Ecto neural progenitor cell (in vitro differentiated cells): ENCODE measurements at regions not wholly inside any gene's neighbourhood (a gene's known extent, or its start where the extent isn't known, plus 50 kb on each side); places are given as distances from the start of the nearest gene placed in this dataset.
"Not testable (repeated sequence)": the region's sequence is repeated elsewhere in the genome, so short reads cannot be mapped to it uniquely, and the experiment has no call there.

Source experiments
- DNase-seq: peaks from one replicate; pipeline ENCODE4 v3.0.0-alpha.2; 2018; ENCODE audit warnings: low spot score

DNA sequence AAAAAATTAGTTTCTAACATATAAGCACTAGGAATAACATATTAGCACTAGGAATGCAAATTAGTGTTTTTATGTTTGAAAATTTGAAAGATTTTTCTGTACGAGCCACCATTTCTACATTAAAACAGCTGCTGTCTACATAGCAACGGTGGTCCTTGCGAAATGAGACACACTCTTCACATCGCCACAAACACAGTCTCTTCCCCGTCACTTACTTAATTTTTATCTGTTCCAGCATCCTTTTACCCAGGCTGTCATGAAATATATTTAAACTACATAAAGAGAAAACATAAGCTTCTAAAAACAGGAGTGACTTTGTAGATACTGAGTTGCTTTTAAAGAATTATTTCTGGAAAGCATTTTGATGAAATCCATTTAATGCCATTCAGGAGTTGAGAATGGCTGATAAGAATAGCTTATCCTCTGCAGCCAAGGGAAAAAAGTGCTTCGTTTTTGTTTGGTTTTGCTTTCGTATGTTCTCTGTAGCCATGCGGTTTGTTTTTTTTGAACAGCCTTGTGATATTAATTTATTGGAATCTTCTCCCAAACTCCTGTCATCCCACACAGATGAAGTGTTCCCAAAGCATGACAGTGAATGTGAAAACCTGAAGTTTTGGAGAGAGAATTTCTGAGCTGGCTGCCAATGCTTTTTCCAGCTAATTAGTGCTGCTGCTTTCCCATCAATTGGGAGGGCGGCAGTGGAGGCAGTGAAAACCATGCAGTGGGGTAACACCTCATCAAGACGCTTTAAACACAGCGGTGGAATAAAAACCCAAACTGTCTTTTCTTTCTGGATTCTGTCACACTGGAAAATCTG lies 603.7 kb upstream of the ADARB2 start:
- no peak for DNase-seq

GRCh38 chr10:2335626-2336025 lies 598.3 kb upstream of the ADARB2 start:
- no peak for DNase-seq

DNA sequence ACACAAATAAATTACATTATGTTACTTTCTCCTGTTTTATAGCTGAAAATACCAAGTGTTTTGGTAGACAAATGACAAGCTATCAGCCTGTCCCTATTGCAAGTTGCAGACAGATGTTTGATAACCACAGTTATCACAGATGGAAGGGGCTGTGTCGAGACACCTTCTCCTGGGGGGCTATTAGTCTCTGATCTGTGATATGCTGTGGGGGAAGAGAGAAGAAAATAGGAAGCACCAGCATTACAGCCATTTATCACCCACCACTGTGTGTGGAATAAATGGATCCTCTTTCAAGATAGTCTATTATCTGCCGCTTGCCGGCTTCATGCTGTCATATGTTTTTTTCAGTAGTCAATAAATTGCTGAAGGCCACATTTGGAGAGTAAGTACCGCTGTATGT lies 597.2 kb upstream of the ADARB2 start:
- no peak for DNase-seq

DNA sequence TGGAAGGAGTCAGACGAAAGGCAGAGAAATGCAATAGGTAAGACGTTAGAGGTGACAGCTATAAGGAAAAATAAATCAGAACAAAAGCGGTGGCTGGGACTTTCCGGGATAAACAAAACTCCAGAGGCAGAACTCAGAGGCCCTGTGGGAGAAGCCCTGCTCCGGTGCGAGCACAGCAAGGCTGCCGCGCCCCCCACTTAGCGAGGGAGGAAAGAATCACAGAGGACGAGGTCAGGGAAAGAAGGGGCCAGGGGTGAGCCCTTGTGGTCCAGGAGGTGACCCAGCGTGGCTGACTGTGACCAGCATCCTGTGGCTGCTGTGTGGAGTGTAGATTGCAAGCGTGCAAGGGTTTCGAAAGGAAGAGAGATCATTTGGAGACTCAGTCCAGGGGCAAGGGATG lies 591.8 kb upstream of the ADARB2 start:
- DNase-seq = no peak

DNA sequence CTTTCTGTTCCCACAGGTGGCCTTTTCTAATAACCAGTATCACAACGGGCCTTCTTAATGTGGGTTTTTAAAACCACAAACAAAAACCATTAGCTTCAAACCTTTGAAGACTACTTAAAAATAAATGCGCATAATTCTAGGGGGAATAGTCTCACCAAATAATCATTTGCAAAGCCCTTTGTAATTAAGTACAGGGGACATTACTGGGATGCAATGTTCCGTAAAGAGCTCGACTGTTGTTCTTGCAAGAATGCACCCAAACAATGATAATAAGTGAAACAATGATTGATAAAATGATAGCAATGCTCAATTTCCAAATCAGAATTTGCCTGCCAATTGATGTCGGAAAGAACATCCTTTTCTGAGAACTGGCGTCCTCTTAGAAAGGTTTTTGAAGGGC lies 589.1 kb upstream of the ADARB2 start:
- DNase-seq = no peak

- DNase-seq = not testable (repeated sequence)
These were observed 577.7 kb upstream of the ADARB2 start for GRCh38 chr10:2315045-2315485.

DNA sequence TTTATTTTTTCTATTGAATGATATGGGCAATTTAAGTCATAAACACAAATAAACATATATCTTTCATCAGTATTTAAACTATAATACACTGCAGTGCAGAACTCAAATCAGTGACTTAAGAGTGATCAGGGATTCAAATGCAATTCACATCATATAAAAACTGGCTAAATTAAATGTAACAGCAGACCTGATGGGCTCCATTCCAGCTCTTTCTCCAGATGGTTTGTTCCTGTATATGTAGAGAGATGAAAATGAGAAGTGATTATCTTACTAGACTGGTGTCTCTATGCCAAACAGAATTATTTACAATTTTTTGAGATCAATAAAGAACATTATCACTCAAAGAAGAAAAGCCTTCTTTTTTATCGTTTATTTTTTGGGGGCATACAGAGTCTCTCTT lies 568.8 kb upstream of the ADARB2 start:
- DNase-seq = no peak

DNA sequence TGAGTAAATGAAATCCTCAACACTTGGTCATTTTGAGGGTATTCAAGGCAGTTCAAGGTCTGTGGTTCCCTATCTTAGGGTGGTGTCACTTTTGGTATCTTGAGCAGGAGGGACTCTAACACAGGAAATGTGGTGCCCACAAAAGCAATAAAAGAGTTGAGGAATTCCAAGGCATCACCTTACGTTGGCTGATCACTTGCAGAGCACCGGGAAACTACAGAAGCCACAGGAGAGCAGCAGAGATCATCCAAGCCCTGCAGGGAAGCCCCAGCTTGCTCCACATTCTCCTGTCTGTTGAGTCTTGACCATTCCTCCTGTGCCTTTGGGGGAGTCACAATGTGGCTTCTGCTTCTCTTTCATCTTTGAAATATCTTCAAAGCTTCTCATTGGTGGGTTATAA lies 565.8 kb upstream of the ADARB2 start:
- DNase-seq = no peak

DNA sequence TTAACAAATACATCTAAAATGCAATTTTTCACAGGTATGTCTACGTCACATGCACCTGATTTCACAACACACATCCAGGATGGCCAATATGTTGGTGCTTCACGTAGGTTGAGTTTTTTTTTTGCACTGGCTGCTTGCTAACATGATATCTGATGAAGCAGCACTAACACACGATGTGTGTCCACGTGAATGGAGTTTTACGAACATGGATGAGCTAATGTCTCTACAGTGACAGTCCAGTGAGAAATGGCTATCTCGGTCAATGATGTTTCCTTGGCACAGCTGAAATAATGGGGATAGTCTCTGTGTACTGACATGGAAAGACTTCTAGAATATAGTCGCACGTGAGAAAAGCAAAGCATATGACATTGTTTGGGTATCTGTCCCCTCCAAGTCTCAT lies 563.9 kb upstream of the ADARB2 start:
- no peak for DNase-seq

DNA sequence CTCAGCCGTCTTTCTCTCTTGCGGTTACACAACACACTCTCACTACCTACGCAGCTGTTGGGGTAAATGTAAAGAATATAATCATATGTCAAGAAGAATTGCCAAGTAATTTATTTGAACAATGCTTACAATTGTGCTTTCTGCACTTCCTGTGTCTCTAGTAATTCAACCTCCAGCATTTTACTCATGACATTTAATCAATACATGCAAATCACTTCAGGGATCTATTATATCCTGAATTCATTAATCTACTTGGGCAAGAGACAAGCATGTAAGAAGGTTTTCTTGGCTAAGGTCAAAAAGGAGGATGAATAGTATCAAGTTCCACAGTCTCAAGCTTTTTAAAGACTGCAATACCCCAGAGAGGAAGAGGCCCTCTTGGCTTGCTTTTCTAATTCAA lies 562.9 kb upstream of the ADARB2 start:
- no peak for DNase-seq

GRCh38 chr10:2296179-2296891 lies 559.0 kb upstream of the ADARB2 start:
- no peak for DNase-seq

- no peak for DNase-seq
These were observed 557.4 kb upstream of the ADARB2 start for GRCh38 chr10:2294739-2295138.

DNA sequence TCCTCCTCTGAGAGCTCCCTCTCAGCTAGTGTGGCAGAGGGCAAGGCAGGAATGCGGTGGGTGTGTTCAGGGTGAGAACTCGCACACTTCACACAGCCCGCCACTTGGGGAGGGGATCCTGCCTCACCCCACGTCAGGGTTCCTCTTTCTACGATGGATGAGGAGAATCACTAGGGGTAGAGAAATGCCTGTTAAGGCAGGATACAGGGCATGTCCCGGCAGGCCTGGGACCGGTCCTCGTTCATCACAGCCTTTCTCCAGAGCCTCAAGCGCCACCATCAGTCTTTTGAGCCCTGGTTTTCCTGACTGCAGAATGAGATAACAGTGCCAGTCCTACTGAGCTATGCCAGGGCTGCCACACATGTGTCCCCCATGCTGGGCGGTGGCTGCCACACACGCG lies 546.7 kb upstream of the ADARB2 start:
- DNase-seq = no peak

DNA sequence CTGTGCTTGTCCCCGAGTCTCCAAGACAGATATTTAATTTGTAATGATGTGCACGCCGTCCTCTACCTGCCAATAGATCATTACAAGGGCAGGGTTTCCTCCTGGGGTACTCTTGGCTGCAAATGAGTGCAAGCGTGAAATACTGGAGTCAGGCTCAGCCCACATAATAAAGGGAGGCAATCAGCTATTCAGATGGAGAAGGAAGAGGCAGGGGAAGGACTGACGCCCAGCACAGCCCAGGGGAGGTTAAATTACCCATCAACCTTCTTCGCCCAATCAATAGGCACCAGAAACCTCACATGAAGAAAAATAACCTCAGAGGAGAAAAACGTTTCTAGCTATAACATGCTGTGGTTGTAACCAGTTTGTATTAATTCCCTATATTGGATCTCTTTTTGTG lies 544.9 kb upstream of the ADARB2 start:
- no peak for DNase-seq

DNA sequence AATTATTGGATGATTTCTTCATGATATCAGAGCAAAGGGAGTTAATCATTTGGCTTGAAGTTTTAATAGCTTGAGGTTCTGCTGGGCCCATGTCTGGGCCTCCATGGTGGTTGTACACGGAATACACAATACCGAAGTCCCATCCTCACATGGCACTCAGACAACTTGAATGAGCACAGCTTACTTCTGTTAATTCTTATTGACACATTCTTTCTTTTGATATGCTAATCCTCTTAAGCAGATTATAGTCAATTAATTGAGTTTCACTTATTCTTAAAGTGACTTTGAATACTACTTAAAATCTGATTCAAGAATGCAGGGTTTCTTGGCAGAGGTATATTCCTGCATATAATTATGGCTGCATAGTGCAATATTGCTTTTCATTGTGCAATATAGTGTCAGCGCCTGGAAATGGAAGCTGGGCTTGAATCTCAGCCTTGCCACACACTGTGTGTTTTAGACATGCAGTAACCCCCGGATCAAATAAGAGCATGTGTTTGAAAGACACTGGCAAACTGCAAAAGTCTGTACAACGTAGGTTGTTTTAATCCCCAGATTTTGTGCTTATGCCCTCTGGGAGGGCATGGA lies 543.5 kb upstream of the ADARB2 start:
- DNase-seq = no peak

GRCh38 chr10:2279711-2280110 lies 542.4 kb upstream of the ADARB2 start:
- DNase-seq = no peak

DNA sequence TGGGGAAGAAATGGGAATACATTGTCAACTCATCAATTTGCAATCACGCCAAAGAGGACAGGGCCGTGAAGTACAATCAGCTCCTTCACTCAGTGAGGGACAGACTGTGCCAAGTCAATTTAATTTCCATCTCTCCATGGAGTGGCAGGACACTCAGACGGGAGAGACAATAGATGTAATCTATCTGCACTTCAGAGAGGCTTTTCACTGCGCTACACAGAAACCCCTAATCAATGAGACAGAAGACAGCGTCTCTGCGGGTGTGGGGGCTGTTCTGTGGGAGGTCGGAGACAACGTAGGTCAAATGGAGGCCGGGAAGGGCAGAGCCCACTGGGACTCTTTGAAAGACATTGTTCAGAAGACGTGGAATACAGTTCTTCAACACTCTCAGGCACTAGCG lies 541.0 kb upstream of the ADARB2 start:
- DNase-seq = no peak

GRCh38 chr10:2263561-2263960 lies 526.2 kb upstream of the ADARB2 start:
- no peak for DNase-seq

DNA sequence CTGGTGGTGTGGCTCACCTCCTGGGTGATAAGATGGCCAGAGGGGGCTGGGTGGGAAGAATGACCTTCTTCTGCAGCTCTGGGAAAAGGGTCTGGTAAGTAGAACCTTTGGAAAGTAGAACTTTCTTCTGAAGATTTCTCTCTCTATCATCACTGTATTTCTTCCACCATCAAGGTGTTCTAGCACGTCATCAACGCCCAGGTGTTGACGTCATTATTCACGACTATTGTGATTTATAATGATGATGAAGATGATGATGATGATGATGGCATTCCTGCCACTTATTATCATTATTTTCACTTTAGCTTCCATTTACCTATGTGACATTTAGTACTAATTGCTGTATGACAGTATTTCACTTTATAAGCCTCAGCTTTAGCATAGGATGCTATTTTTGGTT lies 525.6 kb upstream of the ADARB2 start:
- no peak for DNase-seq

- DNase-seq = no peak
These were observed 525.0 kb upstream of the ADARB2 start for GRCh38 chr10:2262333-2262732.

DNA sequence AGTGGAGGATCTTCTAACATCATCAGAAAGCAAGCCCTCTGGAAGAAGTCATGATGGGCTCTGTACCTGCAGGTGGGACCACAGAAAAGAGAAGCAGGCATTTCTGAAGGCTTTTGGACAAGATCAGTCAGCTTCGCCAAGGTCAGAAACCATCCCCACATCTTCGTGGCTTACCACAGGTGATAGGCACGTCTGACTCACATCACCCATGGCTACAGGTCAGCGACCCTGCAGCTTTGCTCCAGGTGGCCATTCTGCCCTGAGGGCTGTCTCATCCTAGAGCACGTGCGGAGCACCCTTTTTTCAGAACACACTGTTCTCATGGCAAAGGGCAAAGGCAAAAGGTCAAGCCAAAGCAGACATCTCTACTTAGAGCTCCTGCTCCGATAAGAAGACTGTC lies 518.9 kb upstream of the ADARB2 start:
- DNase-seq = no peak

DNA sequence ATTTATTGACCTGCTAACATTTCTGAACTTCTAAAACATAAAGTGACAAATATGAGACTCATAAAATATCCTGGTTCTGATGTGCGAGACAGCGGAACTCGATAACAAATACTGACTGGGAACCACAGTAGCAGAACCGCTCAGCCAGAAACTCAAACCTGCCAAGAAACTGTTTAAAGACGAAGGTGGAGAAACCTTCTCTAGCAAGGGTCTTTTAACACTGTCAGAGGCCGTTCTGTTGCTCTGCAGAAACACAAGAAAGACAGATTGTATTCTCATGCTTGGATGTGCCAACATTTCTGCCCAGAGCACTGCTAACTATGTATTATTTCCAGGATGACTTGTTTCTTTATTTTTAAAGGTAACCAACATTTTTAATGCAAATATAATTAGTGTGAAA lies 514.8 kb upstream of the ADARB2 start:
- no peak for DNase-seq

DNA sequence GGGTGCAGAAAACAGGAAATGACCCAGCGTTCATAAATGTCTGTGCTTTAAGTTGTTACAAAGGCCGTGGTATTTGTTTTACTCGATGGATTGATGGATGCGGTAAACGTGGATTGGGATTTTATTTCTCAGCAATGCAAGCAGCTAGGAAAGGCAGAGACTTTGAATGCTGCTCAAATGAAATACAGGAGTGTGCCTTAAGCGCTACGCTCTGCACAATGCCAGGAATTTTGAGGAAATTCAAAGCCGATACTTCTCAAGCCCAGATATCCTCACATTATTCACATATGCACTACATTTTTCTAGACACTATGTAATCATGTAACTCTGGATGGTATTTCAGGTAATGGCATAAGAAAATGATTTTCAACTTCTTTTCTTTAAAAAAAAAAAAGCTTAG lies 514.3 kb upstream of the ADARB2 start:
- DNase-seq = no peak
